Endothelial cell of umbilical vein (primary cell): ENCODE measurements at regions not wholly inside any gene's neighbourhood (a gene's known extent, or its start where the extent isn't known, plus 50 kb on each side); places are given as distances from the start of the nearest gene placed in this dataset.

ENCODE experiments used
- BruUV-seq: library from RNA; stranded (reverse); fragments of 400-500 nt; replicated peaks from 2 replicates; lab custom pipeline; 2021; lab: Mats Ljungman, UMichigan
- CTCF ChIA-PET: fragments of 300-600, 350-600 bp; sonication (Branson Sonifier 250); formaldehyde crosslinking; loops from one replicate; lab custom pipeline; 2021; ENCODE audit warnings: antibody characterized with exemption, inconsistent platforms; lab: Charles Lee
- POLR2A ChIA-PET: fragments of 300-600, 350-600 bp; sonication (Branson Sonifier 250); formaldehyde crosslinking; loops from one replicate; lab custom pipeline; 2021; ENCODE audit warnings: antibody characterized with exemption, inconsistent platforms; lab: Charles Lee
- DNase-seq: peaks from one replicate; pipeline ENCODE4 v3.0.0-alpha.2; 2011; ENCODE audit warnings: low read depth, low spot score
- FAIRE-seq: peaks from 2 replicates; lab custom pipeline; 2011; peaks lifted over from hg19 to GRCh38; lab: Jason Lieb, UNC
- H2AFZ ChIP-seq: 2 replicates; pipeline ENCODE4 v1.6.0; 2012; ENCODE audit warnings: low read depth, low read length, control low read depth, inconsistent platforms
- H3K27ac ChIP-seq: 2 replicates; pipeline ENCODE4 v1.5.1; 2011; ENCODE audit warnings: low read depth, mild to moderate bottlenecking, control low read depth, low read length, moderate library complexity; ENCODE audit not compliant: insufficient read depth
- H3K27me3 ChIP-seq, 2 experiments: 2 replicates each; pipeline versions ENCODE4 v1.6.0 to v1.6.1; 2011; ENCODE audit warnings: low read length in 2 of 2, mixed read lengths in 1 of 2; ENCODE audit not compliant: control insufficient read depth in 2 of 2, insufficient read depth in 2 of 2
- H3K36me3 ChIP-seq, 2 experiments: 2 replicates in 1 of 2; 3 replicates in 1 of 2; pipeline ENCODE4 v1.5.1; 2011; ENCODE audit warnings: low read length in 2 of 2, mild to moderate bottlenecking in 1 of 2, moderate library complexity in 1 of 2; ENCODE audit not compliant: control insufficient read depth in 2 of 2, insufficient read depth in 2 of 2; ENCODE audit errors: extremely low read depth in 1 of 2
- H3K4me1 ChIP-seq: 3 replicates; pipeline ENCODE4 v1.5.1; 2011; ENCODE audit warnings: mild to moderate bottlenecking, low read length; ENCODE audit not compliant: control insufficient read depth, insufficient read depth; ENCODE audit errors: extremely low read depth
- H3K4me2 ChIP-seq: 2 replicates; pipeline ENCODE4 v1.6.1; 2011; ENCODE audit warnings: low read length, control low read depth, mixed read lengths; ENCODE audit not compliant: insufficient read depth
- H3K4me3 ChIP-seq, 3 experiments: fragments of 200-600 bp in 1 of 3; sonication (generic), shearing (Covaris generic) in 1 of 3; replicated peaks in 1 of 3; 2 replicates each; pipeline ENCODE4 v1.5.1; 2011 to 2016; ENCODE audit warnings: control low read depth in 3 of 3, low read length in 3 of 3, mild to moderate bottlenecking in 2 of 3, inconsistent platforms in 1 of 3, low read depth in 1 of 3, moderate library complexity in 1 of 3; ENCODE audit not compliant: insufficient read depth in 1 of 3
- H3K79me2 ChIP-seq: 2 replicates; pipeline ENCODE4 v1.6.0; 2012; ENCODE audit warnings: low read length, inconsistent platforms; ENCODE audit not compliant: control insufficient read depth, insufficient read depth
- H3K9ac ChIP-seq: replicated peaks from 2 replicates; pipeline ENCODE3; 2011; ENCODE audit warnings: low read length, control low read depth; ENCODE audit not compliant: insufficient read depth; ENCODE audit errors: extremely low read depth
- H3K9me1 ChIP-seq: replicated peaks from 3 replicates; pipeline ENCODE4 v1.6.0; 2011; ENCODE audit warnings: mild to moderate bottlenecking, low read length; ENCODE audit not compliant: control insufficient read depth, insufficient read depth; ENCODE audit errors: extremely low read depth
- H3K9me3 ChIP-seq: replicated peaks from 2 replicates; pipeline ENCODE4 v1.5.1; 2012; ENCODE audit warnings: low read length, inconsistent platforms; ENCODE audit not compliant: control insufficient read depth, insufficient read depth
- H4K20me1 ChIP-seq: replicated peaks from 2 replicates; pipeline ENCODE3; 2011; ENCODE audit warnings: mild to moderate bottlenecking, low read length; ENCODE audit not compliant: control insufficient read depth, insufficient read depth; ENCODE audit errors: extremely low read depth
- EZH2 ChIP-seq: IDR thresholded peaks from 2 replicates; pipeline ENCODE4 v1.6.1; 2012; ENCODE audit warnings: borderline replicate concordance, low read depth, mild to moderate bottlenecking, moderate library complexity, low read length, inconsistent platforms; ENCODE audit not compliant: severe bottlenecking
- FOS ChIP-seq: IDR thresholded peaks from 2 replicates; pipeline ENCODE4 v1.6.1; 2011; ENCODE audit warnings: mild to moderate bottlenecking, low read length, moderate library complexity, borderline replicate concordance; ENCODE audit not compliant: insufficient read depth
- GATA2 ChIP-seq: IDR thresholded peaks from 2 replicates; pipeline ENCODE4 v1.7.0; 2011; ENCODE audit warnings: low read depth, mild to moderate bottlenecking, moderate library complexity, mixed read lengths, low read length; ENCODE audit not compliant: insufficient read length, insufficient read depth
- JUN ChIP-seq: IDR thresholded peaks from 2 replicates; pipeline ENCODE4 v1.6.1; 2011; ENCODE audit warnings: borderline replicate concordance, low read depth; ENCODE audit not compliant: insufficient read length, insufficient read depth
- MAX ChIP-seq: IDR thresholded peaks from 2 replicates; pipeline ENCODE4 v1.6.1; 2011; ENCODE audit not compliant: insufficient read depth, insufficient read length
- MYC ChIP-seq: IDR thresholded peaks from one replicate; pipeline ENCODE4 v1.6.1; 2011; ENCODE audit warnings: mild to moderate bottlenecking, low read depth, low read length
- POLR2A ChIP-seq: IDR thresholded peaks from 2 replicates; pipeline ENCODE4 v1.6.1; 2012; ENCODE audit warnings: low read depth, mild to moderate bottlenecking, control low read depth, low read length
- dilution Hi-C: fragments of 300-500 bp; cut with MboI; formaldehyde crosslinking; loops from one replicate; pipeline ENCODE4 v1.15.0; 2019; ENCODE audit warnings: low sequenced_read_pairs; ENCODE audit not compliant: extremely low pct_ligation_motif_present
- intact Hi-C: fragments of 100-400 bp; cut with micrococcal nuclease; formaldehyde crosslinking; loops from one replicate; pipeline ENCODE4 v1.10.0; 2022
- TF ChIP-seq, protein P1 (sequence below), 2 donors: IDR thresholded peaks; 1 replicate in 1 of 2; 2 replicates in 1 of 2; pipeline ENCODE4 v1.5.1; 2011; ENCODE audit warnings: low read length in 2 of 2, mild to moderate bottlenecking in 2 of 2, moderate library complexity in 2 of 2, control low read depth in 1 of 2, inconsistent platforms in 1 of 2, low read depth in 1 of 2; ENCODE audit not compliant: insufficient read depth in 1 of 2; ENCODE audit errors: extremely low read depth in 1 of 2

DNA sequence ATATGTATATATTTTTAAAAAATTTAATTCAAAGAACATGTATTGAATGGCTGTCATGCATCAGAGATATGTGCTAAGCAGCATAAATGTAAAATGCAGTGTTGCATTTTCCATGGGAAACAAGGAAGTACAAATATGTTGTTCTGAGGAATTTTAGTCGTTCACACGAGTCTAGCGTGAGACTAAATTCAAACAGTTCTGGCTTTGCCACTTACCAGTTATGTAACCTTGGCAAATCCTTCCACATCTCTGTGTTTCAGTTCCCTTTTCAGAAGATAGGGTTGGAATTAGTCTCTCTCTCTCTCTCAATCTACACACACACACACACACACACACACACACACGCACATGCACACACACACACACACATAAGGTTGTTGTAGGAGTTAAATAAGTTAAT is 305.4 kb downstream of the UTRN start:
- H3K36me3 ChIP-seq, result peaks cover 3 to 8% of the 10 kb centered on the region in 2 experiments
- H3K27me3 ChIP-seq, result no peaks in the 10 kb centered on the region
- dilution Hi-C loops (no loop called here), intact Hi-C loops (no loop called here)
- no peak overlapping the region for H3K4me2 ChIP-seq
- no peak for TF ChIP-seq MAX
- no peak for TF ChIP-seq EZH2
- TF ChIP-seq, protein P1, sequence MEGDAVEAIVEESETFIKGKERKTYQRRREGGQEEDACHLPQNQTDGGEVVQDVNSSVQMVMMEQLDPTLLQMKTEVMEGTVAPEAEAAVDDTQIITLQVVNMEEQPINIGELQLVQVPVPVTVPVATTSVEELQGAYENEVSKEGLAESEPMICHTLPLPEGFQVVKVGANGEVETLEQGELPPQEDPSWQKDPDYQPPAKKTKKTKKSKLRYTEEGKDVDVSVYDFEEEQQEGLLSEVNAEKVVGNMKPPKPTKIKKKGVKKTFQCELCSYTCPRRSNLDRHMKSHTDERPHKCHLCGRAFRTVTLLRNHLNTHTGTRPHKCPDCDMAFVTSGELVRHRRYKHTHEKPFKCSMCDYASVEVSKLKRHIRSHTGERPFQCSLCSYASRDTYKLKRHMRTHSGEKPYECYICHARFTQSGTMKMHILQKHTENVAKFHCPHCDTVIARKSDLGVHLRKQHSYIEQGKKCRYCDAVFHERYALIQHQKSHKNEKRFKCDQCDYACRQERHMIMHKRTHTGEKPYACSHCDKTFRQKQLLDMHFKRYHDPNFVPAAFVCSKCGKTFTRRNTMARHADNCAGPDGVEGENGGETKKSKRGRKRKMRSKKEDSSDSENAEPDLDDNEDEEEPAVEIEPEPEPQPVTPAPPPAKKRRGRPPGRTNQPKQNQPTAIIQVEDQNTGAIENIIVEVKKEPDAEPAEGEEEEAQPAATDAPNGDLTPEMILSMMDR (IDR thresholded peaks at IDR 0.05; ENCODE audit: extremely low read depth in 1 of 2, insufficient read depth in 1 of 2, low read depth in 1 of 2, low read length in 2 of 2), result no peak
- TF ChIP-seq POLR2A, result no peak
- no peak for TF ChIP-seq MYC
- no peak for TF ChIP-seq JUN
- no TSS peak for BruUV-seq
- no peaks in the 10 kb centered on the region for H3K9me3 ChIP-seq
- no peak for DNase-seq
- no peaks in the 10 kb centered on the region for H3K9me1 ChIP-seq
- no peak overlapping the region for H3K27ac ChIP-seq
- POLR2A ChIA-PET, result no interaction called here
- CTCF ChIA-PET, result no interaction called here
- H2AFZ ChIP-seq, result no peak overlapping the region
- no peak overlapping the region for H3K9ac ChIP-seq
- FAIRE-seq, result no peak
- peaks cover 8% of the 10 kb centered on the region for H4K20me1 ChIP-seq
- H3K4me1 ChIP-seq, result no peaks in the 10 kb centered on the region
- no peaks in the 10 kb centered on the region for H3K79me2 ChIP-seq
- H3K4me3 ChIP-seq, result no peak overlapping the region

GRCh38 chr6:144593392-144593791 is 308.3 kb downstream of the UTRN start:
- dilution Hi-C loops (no loop called here), intact Hi-C loops (no loop called here)
- H3K4me1 ChIP-seq, result no peaks in the 10 kb centered on the region
- H3K9ac ChIP-seq, result no peak overlapping the region
- FAIRE-seq (no peak), DNase-seq (no peak)
- H4K20me1 ChIP-seq, result peaks cover 5% of the 10 kb centered on the region
- H3K27me3 ChIP-seq, result no peaks in the 10 kb centered on the region
- BruUV-seq, result no TSS peak
- H3K9me1 ChIP-seq, result no peaks in the 10 kb centered on the region
- CTCF ChIA-PET, result no interaction called here
- H3K4me3 ChIP-seq, result no peak overlapping the region
- H3K4me2 ChIP-seq, result no peak overlapping the region
- no peak overlapping the region for H2AFZ ChIP-seq
- no peaks in the 10 kb centered on the region for H3K9me3 ChIP-seq
- no peak overlapping the region for H3K27ac ChIP-seq
- H3K36me3 ChIP-seq, result peaks cover 0 to 5% of the 10 kb centered on the region in 2 experiments
- no peaks in the 10 kb centered on the region for H3K79me2 ChIP-seq
- POLR2A ChIA-PET, result no interaction called here
- TF ChIP-seq GATA2, result no peak
- no peak for TF ChIP-seq FOS
- no peak for TF ChIP-seq MYC
- TF ChIP-seq, protein P1 (IDR thresholded peaks at IDR 0.05; ENCODE audit: extremely low read depth in 1 of 2, insufficient read depth in 1 of 2, low read depth in 1 of 2, low read length in 2 of 2), result no peak
- no peak for TF ChIP-seq EZH2
- TF ChIP-seq MAX, result no peak
